M059J (cell line): ENCODE measurements at regions not wholly inside any gene's neighbourhood (a gene's known extent, or its start where the extent isn't known, plus 50 kb on each side); places are given as distances from the start of the nearest gene placed in this dataset.
"Not testable (repeated sequence)": the region's sequence is repeated elsewhere in the genome, so short reads cannot be mapped to it uniquely, and the experiment has no call there.

Source experiments
- DNase-seq: peaks from one replicate; pipeline ENCODE4 v3.0.0-alpha.2; 2012; ENCODE audit warnings: low read depth

DNA sequence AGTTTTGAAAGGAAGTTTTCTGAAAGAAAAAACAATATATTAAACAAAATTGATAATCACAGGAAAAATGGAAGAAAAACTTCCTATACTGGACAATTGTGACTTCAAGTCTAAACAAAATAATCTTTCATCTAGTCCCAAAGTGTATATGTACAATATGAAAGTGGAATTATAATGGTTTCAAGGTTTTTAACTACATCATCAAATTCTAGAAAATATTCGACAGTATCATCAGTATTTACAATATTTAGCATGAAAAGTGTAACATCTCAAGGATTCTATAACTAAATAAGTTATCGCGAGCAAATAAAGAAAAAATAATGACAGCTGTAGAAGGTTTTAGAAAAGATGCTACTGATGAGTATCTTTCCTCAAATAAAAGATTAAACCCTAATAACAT, 310.9 kb upstream of the LRFN5 start:
- no peak for DNase-seq

GRCh38 chr14:41289025-41289424, 317.7 kb upstream of the LRFN5 start:
- no peak for DNase-seq

- DNase-seq, result peak; percentile 8
Measured at GRCh38 chr14:41285186-41285748, 321.4 kb upstream of the LRFN5 start.

DNA sequence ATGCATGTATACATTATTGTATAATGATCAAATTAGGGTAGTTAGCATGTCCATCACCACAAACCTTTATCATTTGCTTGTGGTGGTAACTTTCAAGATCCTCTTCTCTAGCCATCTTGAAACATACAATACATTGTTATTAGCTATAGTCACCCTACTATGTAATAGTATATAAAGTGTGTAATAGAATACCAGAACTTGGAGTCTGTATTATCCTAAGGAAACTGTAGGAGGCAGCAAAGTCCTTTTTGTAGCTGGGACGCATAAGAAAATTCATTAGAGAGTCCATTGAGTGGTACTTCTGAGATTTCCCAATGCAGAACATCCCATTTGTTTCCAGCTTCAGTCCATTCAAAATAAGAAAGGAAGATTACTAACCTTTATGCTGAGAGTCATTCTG, 325.9 kb upstream of the LRFN5 start:
- no peak for DNase-seq

DNA sequence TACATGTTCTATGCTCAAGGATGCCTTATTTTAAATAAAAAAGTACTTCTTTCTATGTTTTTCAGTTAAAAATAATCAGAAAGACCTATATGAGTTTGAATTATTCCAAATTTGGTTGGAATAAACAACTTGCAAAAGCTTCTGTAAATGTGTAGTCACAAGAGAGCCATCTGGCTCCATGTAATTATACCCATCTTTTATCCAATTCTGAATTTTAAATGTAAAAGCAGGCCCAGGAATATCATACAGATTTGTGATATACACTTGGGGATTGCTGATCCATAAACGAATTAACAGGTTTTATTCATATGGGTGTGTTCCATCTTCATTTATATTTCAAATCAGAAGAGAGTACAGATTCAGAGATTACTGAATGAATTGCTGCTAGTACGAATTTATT, 329.2 kb upstream of the LRFN5 start:
- DNase-seq, result no peak

DNA sequence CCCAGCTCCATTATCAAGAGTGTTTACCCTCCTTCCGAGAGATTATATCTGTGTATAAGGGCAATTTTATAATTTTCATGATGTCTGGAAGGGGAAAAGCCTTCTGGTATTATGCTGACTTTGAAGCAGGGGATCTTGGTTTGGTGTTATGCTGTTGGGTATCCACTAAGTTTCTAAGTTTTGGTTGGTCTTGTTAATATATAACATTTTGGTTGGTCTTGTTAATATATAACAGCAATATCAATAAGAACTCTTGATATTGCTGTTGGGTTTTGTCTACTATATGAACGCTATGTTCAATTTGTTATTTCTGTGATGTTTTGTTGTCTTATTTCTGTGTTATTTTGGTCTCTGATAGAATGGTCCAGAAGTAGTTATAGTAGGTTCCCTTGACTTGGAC, 349.2 kb upstream of the LRFN5 start:
- no peak for DNase-seq

GRCh38 chr14:41235466-41235865, 371.2 kb upstream of the LRFN5 start:
- DNase-seq, result no peak

DNA sequence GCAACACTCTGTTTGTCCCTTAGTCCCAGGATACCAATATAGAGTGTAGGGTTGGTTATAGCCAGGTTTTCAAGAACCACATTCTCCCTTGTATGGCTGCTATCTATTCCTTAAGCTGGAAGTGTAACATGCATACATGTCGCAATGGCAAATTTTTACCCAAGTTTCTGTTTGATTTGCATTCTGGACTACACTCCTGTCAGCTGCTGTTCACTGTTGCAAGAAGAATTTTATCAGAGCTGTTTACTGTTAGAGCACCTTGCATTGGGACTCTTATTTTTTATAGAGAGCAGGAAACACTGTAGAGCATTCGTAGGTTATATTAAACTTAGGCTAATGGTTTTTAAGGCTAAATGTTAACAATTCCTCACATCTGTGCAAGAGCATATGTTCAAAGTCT, 376.0 kb upstream of the LRFN5 start:
- DNase-seq, result no peak

- DNase-seq, result no peak
Measured at GRCh38 chr14:41229824-41230223, 376.9 kb upstream of the LRFN5 start.

DNA sequence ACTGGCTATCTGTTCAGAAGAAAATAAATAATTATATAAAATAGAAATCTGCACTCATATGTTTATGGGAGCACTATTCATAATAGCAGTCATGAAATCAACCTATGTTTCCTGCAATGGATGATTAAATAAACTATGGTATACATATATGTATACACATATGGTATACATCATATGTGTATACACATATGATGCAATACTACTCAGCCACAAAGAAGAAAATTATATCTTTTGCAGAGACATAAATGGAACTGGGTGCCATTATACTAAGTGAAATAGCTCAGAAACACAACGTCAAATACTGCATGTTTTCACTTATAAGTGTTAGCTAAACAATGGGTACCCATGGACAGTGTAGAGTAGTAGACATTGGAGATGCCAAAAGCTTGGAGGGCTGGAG, 381.2 kb upstream of the LRFN5 start:
- no peak for DNase-seq

GRCh38 chr14:41222581-41222980, 384.1 kb upstream of the LRFN5 start:
- no peak for DNase-seq

DNA sequence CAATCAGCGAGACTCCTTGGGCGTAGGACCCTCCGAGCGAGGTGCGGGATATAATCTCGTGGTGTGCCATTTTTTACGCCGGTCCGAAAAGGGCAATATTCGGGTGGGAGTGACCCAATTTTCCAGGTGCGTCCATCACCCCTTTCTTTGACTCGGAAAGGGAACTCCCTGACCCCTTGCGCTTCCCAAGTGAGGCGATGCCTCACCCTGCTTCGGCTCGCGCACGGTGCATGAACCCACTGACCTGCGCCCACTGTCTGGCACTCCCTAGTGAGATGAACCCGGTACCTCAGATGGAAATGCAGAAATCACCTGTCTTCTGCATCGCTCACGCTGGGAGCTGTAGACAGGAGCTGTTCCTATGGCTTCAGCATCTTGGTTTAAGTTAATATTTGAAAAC, 391.7 kb upstream of the LRFN5 start:
- not testable (repeated sequence) for DNase-seq

- no peak for DNase-seq
Measured at GRCh38 chr14:41201696-41202095, 405.0 kb upstream of the LRFN5 start.

- no peak for DNase-seq
Measured at GRCh38 chr14:41187868-41188267, 418.8 kb upstream of the LRFN5 start.

GRCh38 chr14:41171045-41171444, 435.6 kb upstream of the LRFN5 start:
- DNase-seq, result no peak

DNA sequence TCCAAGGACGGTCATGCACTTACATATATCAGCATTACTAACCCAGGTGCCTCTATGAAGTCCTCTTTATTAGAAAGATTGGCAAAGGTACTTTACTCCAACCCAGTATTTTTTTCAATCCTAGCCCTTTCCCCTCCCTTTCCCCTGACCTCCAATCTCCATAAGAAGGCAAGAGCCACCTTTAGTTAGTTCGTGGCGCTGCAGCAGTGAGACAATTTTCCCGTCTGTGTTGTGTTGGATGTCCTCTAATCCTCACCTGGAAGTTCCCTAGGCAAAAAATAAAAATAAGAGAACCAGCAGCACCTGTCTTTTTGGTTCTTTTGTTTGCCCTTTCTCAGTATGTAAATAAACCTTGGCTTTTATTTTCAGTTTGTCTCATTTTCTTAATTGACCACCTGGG, 439.6 kb upstream of the LRFN5 start:
- no peak for DNase-seq

- no peak for DNase-seq
Measured at GRCh38 chr14:41154143-41154807, 452.4 kb upstream of the LRFN5 start.

- no peak for DNase-seq
Measured at GRCh38 chr14:41146391-41146790, 460.3 kb upstream of the LRFN5 start.

- DNase-seq, result no peak
Measured at GRCh38 chr14:41144370-41144769, 462.3 kb upstream of the LRFN5 start.

DNA sequence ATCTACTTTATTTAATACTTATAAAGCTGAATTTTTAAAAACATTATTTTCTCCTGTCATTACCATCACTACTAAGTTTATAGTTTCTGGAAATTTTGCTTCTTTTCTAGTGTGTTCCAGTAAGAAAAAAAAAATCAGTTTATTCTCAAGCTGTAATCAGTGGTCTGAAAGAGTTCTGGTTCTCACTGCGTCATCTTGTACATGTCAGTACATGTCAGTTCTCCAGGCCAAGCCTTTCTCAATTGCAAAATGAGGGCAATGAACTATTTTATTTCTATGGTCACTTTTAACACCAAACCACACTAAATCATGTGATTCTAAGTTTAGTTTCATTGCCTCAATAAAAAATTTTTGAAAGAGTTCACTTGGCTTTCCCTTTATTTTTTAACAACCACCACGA, 468.9 kb upstream of the LRFN5 start:
- DNase-seq, result peak; percentile 1

GRCh38 chr14:41130274-41130673, 476.4 kb upstream of the LRFN5 start:
- DNase-seq, result no peak

GRCh38 chr14:41120402-41120801, 486.3 kb upstream of the LRFN5 start:
- DNase-seq, result no peak

GRCh38 chr14:41096131-41096530, 510.5 kb upstream of the LRFN5 start:
- DNase-seq, result no peak

DNA sequence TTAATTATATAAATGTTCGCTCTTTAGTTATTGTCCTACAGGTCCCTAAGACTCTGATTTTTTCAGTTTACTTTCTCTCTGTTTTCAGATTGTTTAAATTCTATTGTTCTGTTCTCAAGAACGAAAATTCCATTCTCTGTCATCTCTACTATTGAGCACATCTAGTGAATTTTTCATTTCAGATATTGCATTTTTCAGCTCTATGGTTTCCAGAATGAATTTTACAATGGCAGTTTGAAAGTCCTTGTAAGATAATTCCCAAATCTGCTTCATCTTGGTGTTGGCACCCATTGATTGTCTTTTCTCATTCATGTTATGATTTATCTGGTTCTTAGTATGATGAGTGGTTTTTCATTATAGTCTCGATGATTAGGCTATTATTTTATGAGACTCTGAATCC, 519.6 kb upstream of the LRFN5 start:
- no peak for DNase-seq
